HepG2 (cell line): ENCODE measurements at regions not wholly inside any gene's neighbourhood (a gene's known extent, or its start where the extent isn't known, plus 50 kb on each side); places are given as distances from the start of the nearest gene placed in this dataset.

Source experiments
- CTCF ChIP-seq: sonication (generic); formaldehyde crosslinking; IDR thresholded peaks from 2 replicates; pipeline ENCODE4 v1.5.0; 2020; ENCODE audit warnings: mild to moderate bottlenecking, missing genetic modification reagents, moderate library complexity
- MTA3 ChIP-seq: sonication (generic); formaldehyde crosslinking; IDR thresholded peaks from 2 replicates; pipeline ENCODE4 v1.4.0; 2020; ENCODE audit warnings: missing genetic modification reagents
- PBX3 ChIP-seq: sonication (generic); formaldehyde crosslinking; IDR thresholded peaks from 2 replicates; pipeline ENCODE4 v1.8.1; 2023; ENCODE audit warnings: missing genetic modification reagents, inconsistent platforms, borderline replicate concordance
- POLR2AphosphoS5 ChIP-seq: IDR thresholded peaks from 2 replicates; pipeline ENCODE4 v1.6.1; 2012; ENCODE audit warnings: low read depth, low read length
- RBM22 ChIP-seq: fragments of 200-400 bp; formaldehyde crosslinking; optimal IDR thresholded peaks from 2 replicates; pipeline ENCODE3; 2017; ENCODE audit warnings: mild to moderate bottlenecking, low read length, moderate library complexity
- SP1 ChIP-seq, 2 experiments: fragments of 450-650 bp in 1 of 2; sonication (generic) in 1 of 2; formaldehyde crosslinking in 1 of 2; IDR thresholded peaks; 2 replicates each; pipeline versions ENCODE4 v1.4.0 to v1.6.1; 2016 to 2020; ENCODE audit warnings: missing genetic modification reagents in 1 of 2
- THAP7 ChIP-seq: sonication (generic); formaldehyde crosslinking; IDR thresholded peaks from 2 replicates; pipeline ENCODE4 v1.8.1; 2023; ENCODE audit warnings: mild to moderate bottlenecking, missing genetic modification reagents
- USF2 ChIP-seq, 2 experiments: sonication (generic) in 1 of 2; formaldehyde crosslinking in 1 of 2; IDR thresholded peaks; 2 replicates each; pipeline versions ENCODE4 v1.5.1 to v1.6.1; 2011 to 2020; ENCODE audit warnings: borderline replicate concordance in 1 of 2, low read depth in 1 of 2, low read length in 1 of 2, mild to moderate bottlenecking in 1 of 2, missing genetic modification reagents in 1 of 2, moderate library complexity in 1 of 2
- ZNF274 ChIP-seq: sonication (generic); formaldehyde crosslinking; IDR thresholded peaks from 2 replicates; pipeline ENCODE4 v1.5.1; 2020; ENCODE audit warnings: mild to moderate bottlenecking, missing genetic modification reagents
- ZNF441 ChIP-seq: sonication (generic); formaldehyde crosslinking; IDR thresholded peaks from 2 replicates; pipeline ENCODE4 v1.7.0; 2021; ENCODE audit warnings: missing genetic modification reagents, borderline replicate concordance
- ZNF660 ChIP-seq: sonication (generic); formaldehyde crosslinking; IDR thresholded peaks from 2 replicates; pipeline ENCODE4 v1.5.1; 2020; ENCODE audit warnings: mild to moderate bottlenecking, low read depth, missing genetic modification reagents, borderline replicate concordance
- TF ChIP-seq, protein P1 (sequence below): sonication (generic); formaldehyde crosslinking; IDR thresholded peaks from 2 replicates; pipeline ENCODE4 v1.4.0; 2020; ENCODE audit warnings: mild to moderate bottlenecking, missing genetic modification reagents

DNA sequence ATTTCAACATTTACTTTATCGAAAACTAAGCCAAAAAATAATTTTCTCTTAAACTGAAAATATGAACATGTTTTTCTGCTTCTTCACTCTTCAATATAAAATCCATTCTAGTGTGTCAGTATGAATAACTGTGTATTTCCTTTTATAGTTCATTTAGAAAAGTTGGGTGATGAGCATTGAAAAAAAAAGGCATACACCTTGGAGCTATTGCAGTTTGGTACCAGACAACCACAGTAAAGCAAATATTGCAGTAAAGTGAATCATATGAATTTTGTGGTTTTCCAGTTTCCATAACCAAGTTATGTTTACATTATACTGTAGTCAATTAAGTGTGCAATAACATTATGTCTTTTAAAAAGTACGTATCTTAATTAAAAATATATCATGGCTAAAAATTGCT, 195.0 kb upstream of the FOXG1 start:
- no peak for TF ChIP-seq USF2 (IDR thresholded peaks at IDR 0.05; ENCODE audit: low read depth, low read length)
- TF ChIP-seq USF2 (CRISPR knock-in tag; IDR thresholded peaks at IDR 0.05; ENCODE audit: borderline replicate concordance), result no peak
- no peak for TF ChIP-seq MTA3 (CRISPR knock-in tag)
- TF ChIP-seq ZNF441, result no peak
- TF ChIP-seq THAP7, result no peak
- no peak for TF ChIP-seq POLR2AphosphoS5
- TF ChIP-seq CTCF (CRISPR knock-in tag), result no peak
- TF ChIP-seq RBM22, result no peak
- no peak for TF ChIP-seq PBX3 (CRISPR knock-in tag)
- no peak for TF ChIP-seq ZNF660 (CRISPR knock-in tag)
- no peak for TF ChIP-seq SP1 (IDR thresholded peaks at IDR 0.05)
- TF ChIP-seq SP1 (CRISPR knock-in tag; IDR thresholded peaks at IDR 0.05), result no peak
- TF ChIP-seq, protein P1, sequence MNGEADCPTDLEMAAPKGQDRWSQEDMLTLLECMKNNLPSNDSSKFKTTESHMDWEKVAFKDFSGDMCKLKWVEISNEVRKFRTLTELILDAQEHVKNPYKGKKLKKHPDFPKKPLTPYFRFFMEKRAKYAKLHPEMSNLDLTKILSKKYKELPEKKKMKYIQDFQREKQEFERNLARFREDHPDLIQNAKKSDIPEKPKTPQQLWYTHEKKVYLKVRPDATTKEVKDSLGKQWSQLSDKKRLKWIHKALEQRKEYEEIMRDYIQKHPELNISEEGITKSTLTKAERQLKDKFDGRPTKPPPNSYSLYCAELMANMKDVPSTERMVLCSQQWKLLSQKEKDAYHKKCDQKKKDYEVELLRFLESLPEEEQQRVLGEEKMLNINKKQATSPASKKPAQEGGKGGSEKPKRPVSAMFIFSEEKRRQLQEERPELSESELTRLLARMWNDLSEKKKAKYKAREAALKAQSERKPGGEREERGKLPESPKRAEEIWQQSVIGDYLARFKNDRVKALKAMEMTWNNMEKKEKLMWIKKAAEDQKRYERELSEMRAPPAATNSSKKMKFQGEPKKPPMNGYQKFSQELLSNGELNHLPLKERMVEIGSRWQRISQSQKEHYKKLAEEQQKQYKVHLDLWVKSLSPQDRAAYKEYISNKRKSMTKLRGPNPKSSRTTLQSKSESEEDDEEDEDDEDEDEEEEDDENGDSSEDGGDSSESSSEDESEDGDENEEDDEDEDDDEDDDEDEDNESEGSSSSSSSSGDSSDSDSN (CRISPR knock-in tag), result no peak
- TF ChIP-seq ZNF274 (CRISPR knock-in tag), result no peak
